ENCODE measurements at regions not wholly inside any gene's neighbourhood (a gene's known extent, or its start where the extent isn't known, plus 50 kb on each side); places are given as distances from the start of the nearest gene placed in this dataset.

GRCh38 chr1:87240661-87241285 is 87.9 kb upstream of the LMO4 start:
- DNase-seq (ENCODE audit: low read depth in 1 of 2, low spot score in 1 of 2), result no peak
- TF ChIP-seq JUND (IDR thresholded peaks at IDR 0.05; ENCODE audit: low read depth), result no peak
- in situ Hi-C loops (cut with HindIII; ENCODE audit: low pct_unique_long_range_greater_than_20kb, low sequenced_read_pairs), result no loop called here

DNA sequence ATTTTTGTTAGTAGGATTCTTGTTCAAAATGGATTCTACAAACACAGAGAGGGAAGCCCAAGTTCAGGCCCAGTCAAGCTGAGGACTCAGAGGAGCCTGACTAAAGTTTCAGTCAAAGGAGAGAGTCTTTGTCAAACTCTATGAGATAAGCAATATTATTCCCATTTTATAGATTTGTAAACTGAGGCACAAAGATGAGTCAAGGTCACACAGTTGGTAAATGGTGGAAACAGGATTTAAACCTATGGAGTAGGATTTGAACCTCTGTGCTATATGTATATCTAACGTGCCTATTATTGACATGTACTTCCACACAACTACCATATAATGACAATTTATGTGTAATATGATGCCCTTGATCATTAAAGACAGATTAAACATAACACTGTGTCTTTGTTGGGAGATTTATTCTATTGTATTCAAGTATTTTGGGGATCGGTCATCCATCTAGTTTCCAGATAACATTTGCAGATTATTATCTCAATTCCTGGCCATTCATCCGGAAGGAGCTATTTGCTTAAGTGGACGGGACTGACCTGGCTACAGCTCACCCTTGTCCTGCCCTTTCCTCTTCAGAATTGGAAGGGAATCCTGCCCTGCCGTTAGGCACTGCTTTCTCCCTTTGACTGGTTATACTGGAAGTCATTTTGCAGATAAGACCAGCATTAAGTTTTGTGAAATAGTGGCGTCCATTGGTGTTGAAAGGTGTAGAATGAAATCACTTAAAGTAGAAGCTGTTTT is 86.1 kb upstream of the LMO4 start:
- no peak for TF ChIP-seq JUND (IDR thresholded peaks at IDR 0.05; ENCODE audit: low read depth)
- DNase-seq (ENCODE audit: low read depth in 1 of 2, low spot score in 1 of 2), result peak in 1 of 2 experiments; percentile 1
- in situ Hi-C loops (cut with HindIII; ENCODE audit: low pct_unique_long_range_greater_than_20kb, low sequenced_read_pairs), result no loop called here

DNA sequence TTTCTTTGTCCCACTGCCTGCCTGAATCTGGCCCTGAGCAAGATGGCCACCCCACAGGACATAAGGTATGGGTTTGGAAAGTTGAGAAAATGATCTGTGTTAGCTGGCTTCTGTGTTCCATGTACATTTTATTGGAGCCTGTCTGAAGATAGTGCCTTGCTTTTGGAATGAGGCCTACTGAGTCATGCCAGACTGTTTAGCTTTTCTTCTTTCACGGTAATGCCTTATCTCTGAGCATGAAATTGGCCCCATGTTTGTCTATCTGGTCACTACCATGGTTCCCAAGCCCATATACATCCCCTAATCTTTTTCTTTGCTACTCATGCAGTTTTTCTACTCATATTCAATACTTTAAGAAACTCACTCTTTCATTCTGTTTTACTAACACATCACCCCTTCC is 85.1 kb upstream of the LMO4 start:
- in situ Hi-C loops (cut with HindIII; ENCODE audit: low pct_unique_long_range_greater_than_20kb, low sequenced_read_pairs), result no loop called here
- no peak for TF ChIP-seq JUND (IDR thresholded peaks at IDR 0.05; ENCODE audit: low read depth)
- DNase-seq (ENCODE audit: low read depth in 1 of 2, low spot score in 1 of 2), result no peak

DNA sequence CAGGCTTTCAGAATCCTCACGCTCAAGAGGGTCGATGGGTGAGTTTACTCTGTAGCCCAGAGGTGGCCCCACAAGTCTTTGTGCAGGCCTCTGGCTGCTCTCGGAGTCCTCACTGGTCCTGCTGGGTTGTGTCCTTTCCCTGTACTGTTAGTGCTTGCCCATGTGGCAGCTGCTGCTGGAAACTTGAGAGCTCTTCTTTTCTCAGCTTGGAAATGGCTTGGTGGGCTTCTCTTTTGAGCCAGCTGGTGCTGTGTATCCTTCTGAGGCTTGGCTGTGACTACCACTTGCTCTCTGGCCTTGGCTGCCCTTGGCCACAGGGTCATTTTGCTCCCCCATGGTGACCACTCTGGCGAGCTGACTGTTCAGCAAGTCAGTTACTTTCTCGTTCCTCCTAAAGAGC is 82.2 kb upstream of the LMO4 start:
- TF ChIP-seq JUND (IDR thresholded peaks at IDR 0.05; ENCODE audit: low read depth), result no peak
- DNase-seq (ENCODE audit: low read depth in 1 of 2, low spot score in 1 of 2), result no peak
- in situ Hi-C loops (cut with HindIII; ENCODE audit: low pct_unique_long_range_greater_than_20kb, low sequenced_read_pairs), result no loop called here

DNA sequence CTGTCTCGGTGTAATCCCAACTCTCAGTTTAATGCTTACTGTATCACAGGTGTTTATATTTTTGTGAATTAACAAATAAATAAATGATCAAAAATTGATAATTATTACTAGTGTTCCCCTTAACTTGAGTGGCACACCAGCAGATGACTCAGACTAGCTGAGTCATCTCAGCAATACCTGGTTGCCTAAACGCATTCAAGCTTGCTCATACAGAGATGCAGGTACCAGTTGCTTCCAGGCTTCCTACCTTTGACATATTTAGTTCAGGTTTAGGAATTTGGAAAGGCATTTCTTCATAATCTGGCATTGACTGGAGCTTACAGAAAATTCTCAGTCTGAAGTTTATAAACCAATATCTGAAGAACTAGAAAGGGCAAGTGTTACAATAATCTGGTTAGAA is 78.9 kb upstream of the LMO4 start:
- no peak for DNase-seq (ENCODE audit: low read depth in 1 of 2, low spot score in 1 of 2)
- in situ Hi-C loops (cut with HindIII; ENCODE audit: low pct_unique_long_range_greater_than_20kb, low sequenced_read_pairs), result no loop called here
- no peak for TF ChIP-seq JUND (IDR thresholded peaks at IDR 0.05; ENCODE audit: low read depth)

GRCh38 chr1:87250336-87250735 is 78.3 kb upstream of the LMO4 start:
- in situ Hi-C loops (cut with HindIII; ENCODE audit: low pct_unique_long_range_greater_than_20kb, low sequenced_read_pairs), result no loop called here
- TF ChIP-seq JUND (IDR thresholded peaks at IDR 0.05; ENCODE audit: low read depth), result no peak
- no peak for DNase-seq (ENCODE audit: low read depth in 1 of 2, low spot score in 1 of 2)

- no peak for TF ChIP-seq JUND (IDR thresholded peaks at IDR 0.05; ENCODE audit: low read depth)
- no peak for DNase-seq (ENCODE audit: low read depth in 1 of 2, low spot score in 1 of 2)
- in situ Hi-C loops (cut with HindIII; ENCODE audit: low pct_unique_long_range_greater_than_20kb, low sequenced_read_pairs), result no loop called here
Observed at GRCh38 chr1:87252406-87252805, 76.3 kb upstream of the LMO4 start.

DNA sequence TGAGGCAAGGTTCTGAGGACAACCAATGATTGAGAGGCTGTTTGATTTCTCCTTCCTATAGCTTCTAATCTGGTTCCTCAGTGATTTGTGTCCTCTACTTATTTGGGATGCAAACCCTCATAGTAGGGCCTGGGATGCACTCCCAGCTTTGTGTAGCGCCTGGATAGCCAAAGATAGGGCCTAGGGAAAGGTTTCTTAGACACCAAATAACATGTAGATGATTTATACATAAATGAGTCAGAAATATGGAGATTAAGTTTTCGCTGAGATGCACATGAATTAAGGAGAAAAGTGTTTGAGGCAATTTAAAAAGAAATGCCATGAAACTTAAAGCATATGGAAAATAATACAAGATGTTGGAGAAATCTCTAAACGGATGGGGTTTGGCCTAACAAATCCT is 66.0 kb upstream of the LMO4 start:
- no peak for TF ChIP-seq JUND (IDR thresholded peaks at IDR 0.05; ENCODE audit: low read depth)
- in situ Hi-C loops (cut with HindIII; ENCODE audit: low pct_unique_long_range_greater_than_20kb, low sequenced_read_pairs), result no loop called here
- no peak for DNase-seq (ENCODE audit: low read depth in 1 of 2, low spot score in 1 of 2)

DNA sequence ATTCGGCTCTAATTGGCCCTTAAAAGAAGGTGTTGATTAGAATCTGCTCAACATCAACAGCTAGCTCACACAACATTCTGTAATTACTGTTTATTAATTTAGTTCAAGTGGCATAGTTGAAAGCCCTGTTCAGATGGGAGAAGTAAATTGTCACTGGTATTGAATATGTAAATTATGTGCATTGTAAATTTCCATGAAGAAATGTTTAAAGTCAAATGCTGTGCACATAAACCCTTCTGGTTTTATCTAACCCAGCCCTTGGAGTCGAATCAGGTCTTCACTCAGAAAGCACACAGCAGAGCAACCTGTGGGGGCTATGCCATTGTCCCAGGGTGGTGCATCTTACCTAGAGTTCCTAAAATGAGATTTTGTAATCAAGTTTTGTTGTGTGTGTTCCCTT is 65.4 kb upstream of the LMO4 start:
- TF ChIP-seq JUND (IDR thresholded peaks at IDR 0.05; ENCODE audit: low read depth), result no peak
- no peak for DNase-seq (ENCODE audit: low read depth in 1 of 2, low spot score in 1 of 2)
- in situ Hi-C loops (cut with HindIII; ENCODE audit: low pct_unique_long_range_greater_than_20kb, low sequenced_read_pairs), result no loop called here

DNA sequence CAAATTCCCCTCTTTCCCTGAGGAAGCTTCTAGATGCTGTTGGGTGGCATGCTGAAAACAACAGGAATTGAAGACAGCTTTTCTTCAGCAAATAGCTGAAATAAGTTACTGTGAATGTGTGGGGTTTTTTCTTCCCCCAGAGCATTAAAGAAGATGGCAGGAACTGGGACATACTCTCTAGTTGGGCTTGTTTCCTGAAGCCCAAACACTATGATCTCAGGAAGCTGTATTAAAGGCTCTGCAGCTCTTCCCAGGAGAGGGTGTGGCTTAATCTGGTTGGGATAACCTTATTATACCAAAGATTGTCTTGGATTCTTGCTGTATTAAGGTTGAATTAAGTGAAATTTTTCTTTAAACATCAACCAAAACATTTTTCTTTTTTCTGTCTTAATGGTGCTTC is 64.9 kb upstream of the LMO4 start:
- no peak for TF ChIP-seq JUND (IDR thresholded peaks at IDR 0.05; ENCODE audit: low read depth)
- in situ Hi-C loops (cut with HindIII; ENCODE audit: low pct_unique_long_range_greater_than_20kb, low sequenced_read_pairs), result no loop called here
- DNase-seq (ENCODE audit: low read depth in 1 of 2, low spot score in 1 of 2), result no peak

GRCh38 chr1:87264976-87265375 is 63.7 kb upstream of the LMO4 start:
- no peak for DNase-seq (ENCODE audit: low read depth in 1 of 2, low spot score in 1 of 2)
- no peak for TF ChIP-seq JUND (IDR thresholded peaks at IDR 0.05; ENCODE audit: low read depth)
- in situ Hi-C loops (cut with HindIII; ENCODE audit: low pct_unique_long_range_greater_than_20kb, low sequenced_read_pairs), result no loop called here

DNA sequence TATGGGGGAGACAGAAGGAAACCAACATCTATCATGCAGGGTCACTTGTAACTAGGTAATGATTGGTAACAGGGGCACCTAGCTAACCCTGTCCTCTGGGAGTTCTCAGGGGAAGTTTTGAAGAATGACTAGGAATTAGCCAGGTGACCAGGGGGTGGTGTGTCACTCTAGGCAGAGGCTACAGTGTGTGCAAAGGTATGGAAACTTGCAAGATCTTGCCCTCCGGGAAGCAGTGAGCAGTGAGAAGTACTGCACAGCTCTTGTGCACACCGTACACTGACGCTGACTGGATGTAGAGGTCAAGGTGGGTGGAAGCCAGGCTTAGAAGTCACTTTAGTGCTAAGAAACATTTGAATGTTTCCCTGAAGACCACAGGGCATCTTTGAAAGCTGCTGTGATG is 62.9 kb upstream of the LMO4 start:
- DNase-seq (ENCODE audit: low read depth in 1 of 2, low spot score in 1 of 2), result no peak
- in situ Hi-C loops (cut with HindIII; ENCODE audit: low pct_unique_long_range_greater_than_20kb, low sequenced_read_pairs), result no loop called here
- TF ChIP-seq JUND (IDR thresholded peaks at IDR 0.05; ENCODE audit: low read depth), result no peak

DNA sequence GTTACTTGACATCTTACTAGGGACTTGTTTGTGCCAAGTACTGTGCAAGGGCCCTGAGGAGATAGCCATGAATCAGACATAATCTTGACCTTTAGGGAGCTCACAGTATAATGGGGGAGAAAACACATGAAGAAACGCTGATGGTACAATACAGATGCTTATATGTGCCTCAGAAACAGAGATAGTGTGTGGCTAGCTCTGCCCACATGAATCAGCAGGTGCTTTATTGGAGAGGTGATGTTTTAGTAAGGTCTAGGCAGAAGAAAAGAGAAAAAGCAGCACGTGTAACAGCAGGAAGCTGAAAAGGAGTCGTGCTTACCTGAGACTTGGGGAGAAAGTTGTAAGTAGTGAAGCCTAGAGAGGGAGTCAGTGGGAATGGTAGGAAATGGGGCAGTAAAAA is 60.6 kb upstream of the LMO4 start:
- DNase-seq (ENCODE audit: low read depth in 1 of 2, low spot score in 1 of 2), result no peak
- no peak for TF ChIP-seq JUND (IDR thresholded peaks at IDR 0.05; ENCODE audit: low read depth)
- in situ Hi-C loops (cut with HindIII; ENCODE audit: low pct_unique_long_range_greater_than_20kb, low sequenced_read_pairs), result no loop called here

- no peak for DNase-seq (ENCODE audit: low read depth in 1 of 2, low spot score in 1 of 2)
- no peak for TF ChIP-seq JUND (IDR thresholded peaks at IDR 0.05; ENCODE audit: low read depth)
- in situ Hi-C loops (cut with HindIII; ENCODE audit: low pct_unique_long_range_greater_than_20kb, low sequenced_read_pairs), result no loop called here
Observed at GRCh38 chr1:87269921-87270320, 58.8 kb upstream of the LMO4 start.

Data from T47D (cell line).